ENCODE measurements at regions not wholly inside any gene's neighbourhood (a gene's known extent, or its start where the extent isn't known, plus 50 kb on each side); places are given as distances from the start of the nearest gene placed in this dataset.
A peak's percentile ranks its signal among the peaks of the same experiment; 100 is the strongest.

DNA sequence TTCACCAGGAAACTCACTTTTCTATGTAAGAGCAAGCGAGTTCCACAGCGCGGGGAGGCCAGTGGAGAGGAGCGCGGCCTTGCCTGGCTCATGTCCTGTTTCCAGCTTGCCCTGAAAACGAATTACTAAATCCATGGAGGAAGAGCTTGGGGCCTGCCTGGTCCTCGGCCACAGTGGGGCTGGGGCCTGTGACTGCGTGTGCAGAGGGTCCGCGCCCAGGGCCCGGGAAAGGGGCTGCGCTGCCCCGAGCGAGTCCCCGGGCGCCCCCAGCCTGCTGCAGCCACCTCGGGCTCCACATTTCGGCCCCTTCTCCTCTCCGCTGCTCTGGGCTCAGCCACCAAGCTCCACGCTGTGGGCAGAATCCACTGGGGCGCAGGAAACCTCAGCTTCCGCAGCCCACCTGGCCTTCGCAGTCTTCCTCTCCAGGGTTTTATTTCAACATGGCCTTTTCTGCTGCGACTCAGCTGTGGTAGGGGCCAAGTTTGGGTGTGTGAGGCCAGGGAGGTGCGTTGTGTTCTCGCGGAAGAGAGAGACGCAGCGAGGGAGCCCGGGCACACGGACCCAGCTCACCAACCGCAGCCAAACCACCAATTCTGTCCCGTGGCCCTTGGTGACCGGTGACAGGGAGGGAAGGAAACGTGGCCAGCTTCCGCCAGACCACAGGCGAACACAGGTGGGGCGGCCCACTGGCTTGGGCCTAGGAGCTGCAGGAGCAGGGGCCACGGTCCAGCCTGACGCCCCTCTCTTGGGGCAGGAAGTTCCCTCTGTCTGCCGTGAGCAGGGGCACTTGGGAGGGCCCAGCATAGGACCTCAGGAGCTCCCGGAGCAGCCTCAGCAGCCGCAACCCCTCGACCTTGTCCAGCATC lies 211.4 kb downstream of the ERMARD start:
- intact Hi-C loops (cut with DNase I; ENCODE audit: low total_unique reads): no loop called here
- Histone ChIP-seq H3K4me1 (no peaks in the 10 kb centered on the region), H3K27me3 (no peaks in the 10 kb centered on the region), H3K9me3 (no peaks in the 10 kb centered on the region), H3K4me3 (peak overlapping the region in 1 of 2 donors; percentile 53), H3K36me3 (ENCODE audit: low read depth, missing control alignments) (no peaks in the 10 kb centered on the region), H3K27ac (no peak overlapping the region)
- DNase-seq: no peak
- no peak for TF ChIP-seq POLR2A (IDR thresholded peaks at IDR 0.05)
- TF ChIP-seq, protein P1, sequence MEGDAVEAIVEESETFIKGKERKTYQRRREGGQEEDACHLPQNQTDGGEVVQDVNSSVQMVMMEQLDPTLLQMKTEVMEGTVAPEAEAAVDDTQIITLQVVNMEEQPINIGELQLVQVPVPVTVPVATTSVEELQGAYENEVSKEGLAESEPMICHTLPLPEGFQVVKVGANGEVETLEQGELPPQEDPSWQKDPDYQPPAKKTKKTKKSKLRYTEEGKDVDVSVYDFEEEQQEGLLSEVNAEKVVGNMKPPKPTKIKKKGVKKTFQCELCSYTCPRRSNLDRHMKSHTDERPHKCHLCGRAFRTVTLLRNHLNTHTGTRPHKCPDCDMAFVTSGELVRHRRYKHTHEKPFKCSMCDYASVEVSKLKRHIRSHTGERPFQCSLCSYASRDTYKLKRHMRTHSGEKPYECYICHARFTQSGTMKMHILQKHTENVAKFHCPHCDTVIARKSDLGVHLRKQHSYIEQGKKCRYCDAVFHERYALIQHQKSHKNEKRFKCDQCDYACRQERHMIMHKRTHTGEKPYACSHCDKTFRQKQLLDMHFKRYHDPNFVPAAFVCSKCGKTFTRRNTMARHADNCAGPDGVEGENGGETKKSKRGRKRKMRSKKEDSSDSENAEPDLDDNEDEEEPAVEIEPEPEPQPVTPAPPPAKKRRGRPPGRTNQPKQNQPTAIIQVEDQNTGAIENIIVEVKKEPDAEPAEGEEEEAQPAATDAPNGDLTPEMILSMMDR (IDR thresholded peaks at IDR 0.05): no peak
- 77 to 87% methylated on average over 31 to 43 of the region's 44 CpGs for WGBS, 2 donors

DNA sequence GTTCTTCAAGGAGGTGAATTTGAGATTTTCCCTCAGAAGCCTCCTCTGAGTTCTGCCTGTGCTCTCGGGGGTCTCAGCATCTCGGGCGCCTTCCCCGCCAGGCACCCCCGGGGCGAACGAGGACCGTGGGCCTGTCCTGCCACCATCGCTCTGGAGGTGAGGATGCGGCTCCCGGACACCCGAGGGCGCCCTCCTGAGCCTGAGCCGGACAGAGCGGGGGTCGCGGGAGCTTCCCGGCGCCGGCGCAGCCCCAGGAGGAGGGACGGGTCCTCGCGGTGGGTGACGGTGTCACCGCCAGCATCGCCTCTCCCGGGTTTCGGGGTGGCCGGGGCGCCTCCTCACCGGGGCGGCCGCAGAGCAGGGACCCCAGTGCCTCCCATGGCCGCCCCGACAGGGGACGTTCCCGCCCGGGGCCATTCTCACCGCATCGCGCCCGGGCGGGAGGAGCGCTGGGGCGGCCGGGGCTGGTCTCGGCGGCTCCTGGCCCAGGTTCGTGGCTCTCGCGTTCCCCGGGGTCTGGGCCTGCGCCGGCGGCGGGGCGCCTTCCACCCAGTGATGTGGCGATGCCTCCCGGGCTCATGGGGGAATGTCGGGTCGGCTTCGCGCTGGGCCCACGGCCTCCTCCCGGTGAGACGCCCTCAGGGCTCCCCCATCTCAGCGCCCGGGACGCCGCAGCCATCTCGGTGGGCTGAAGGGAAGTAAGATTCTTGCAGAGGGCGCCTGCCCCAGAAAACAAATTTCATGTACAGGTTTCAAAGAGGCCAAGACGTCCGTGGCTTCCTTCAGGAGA lies 210.5 kb downstream of the ERMARD start:
- no peak for DNase-seq
- intact Hi-C loops (cut with DNase I; ENCODE audit: low total_unique reads): no loop called here
- Histone ChIP-seq H3K9me3 (no peaks in the 10 kb centered on the region), H3K4me3 (peak overlapping the region; percentile 41 to 53), H3K36me3 (ENCODE audit: low read depth, missing control alignments) (no peaks in the 10 kb centered on the region), H3K27me3 (no peaks in the 10 kb centered on the region), H3K4me1 (no peaks in the 10 kb centered on the region), H3K27ac (no peak overlapping the region)
- TF ChIP-seq, protein P1 (IDR thresholded peaks at IDR 0.05): peak in 2 of 3 experiments; percentile 14 to 43
- TF ChIP-seq POLR2A (IDR thresholded peaks at IDR 0.05): no peak
- 18 to 27% methylated on average over 10 to 54 of the region's 75 CpGs for WGBS, 2 donors

- Histone ChIP-seq H3K36me3 (ENCODE audit: low read depth, missing control alignments) (no peaks in the 10 kb centered on the region), H3K27me3 (no peaks in the 10 kb centered on the region), H3K4me3 (no peak overlapping the region), H3K9me3 (no peaks in the 10 kb centered on the region), H3K4me1 (no peaks in the 10 kb centered on the region), H3K27ac (no peak overlapping the region)
- intact Hi-C loops (cut with DNase I; ENCODE audit: low total_unique reads): no loop called here
- no peak for DNase-seq
- WGBS, 2 donors: 72 to 80% methylated on average over 6 to 12 of the region's 12 CpGs
- TF ChIP-seq, protein P1 (IDR thresholded peaks at IDR 0.05): no peak
- no peak for TF ChIP-seq POLR2A (IDR thresholded peaks at IDR 0.05)
Measured at GRCh38 chr6:169960886-169961611, 209.6 kb downstream of the ERMARD start.

- TF ChIP-seq, protein P1 (IDR thresholded peaks at IDR 0.05): no peak
- TF ChIP-seq POLR2A (IDR thresholded peaks at IDR 0.05): no peak
Measured at GRCh38 chr6:169960521-169960885, 209.1 kb downstream of the ERMARD start.

More at GRCh38 chr6:169960521-169960885, 209.1 kb downstream of the ERMARD start:
- no peaks in the 10 kb centered on the region for H3K36me3 ChIP-seq (ENCODE audit: low read depth, missing control alignments)
- no peaks in the 10 kb centered on the region for H3K9me3 ChIP-seq
- no peak overlapping the region for H3K27ac ChIP-seq
- 92% methylated on average over 10 of the region's 10 CpGs for WGBS, 2 donors
- intact Hi-C loops (cut with DNase I; ENCODE audit: low total_unique reads): no loop called here
- H3K4me1 ChIP-seq: no peaks in the 10 kb centered on the region
- DNase-seq: no peak
- no peaks in the 10 kb centered on the region for H3K27me3 ChIP-seq
- H3K4me3 ChIP-seq: no peak overlapping the region

Data from testis (tissue), 2 donors.